H9 (cell line): ENCODE measurements at regions not wholly inside any gene's neighbourhood (a gene's known extent, or its start where the extent isn't known, plus 50 kb on each side); places are given as distances from the start of the nearest gene placed in this dataset.

Source experiments
- DNase-seq: peaks from one replicate; pipeline ENCODE4 v3.0.0-alpha.2; 2017
- H2AFZ ChIP-seq: one replicate; pipeline ENCODE4 v1.6.1; 2013; ENCODE audit warnings: mild to moderate bottlenecking, low read length, control low read depth, moderate library complexity
- H2AK5ac ChIP-seq: 2 replicates; pipeline ENCODE4 v1.6.1; 2013; ENCODE audit warnings: low read length, control low read depth, mixed read lengths; ENCODE audit not compliant: insufficient read length
- H2BK120ac ChIP-seq: one replicate; pipeline ENCODE4 v1.6.1; 2013; ENCODE audit warnings: low read depth, mild to moderate bottlenecking, low read length, control low read depth, inconsistent platforms; ENCODE audit not compliant: poor library complexity, severe bottlenecking
- H2BK12ac ChIP-seq: 2 replicates; pipeline ENCODE4 v1.6.1; 2013; ENCODE audit warnings: low read length, control low read depth, mixed read lengths, low read depth; ENCODE audit not compliant: insufficient read length
- H2BK15ac ChIP-seq: 2 replicates; pipeline ENCODE4 v1.6.1; 2013; ENCODE audit warnings: low read depth, low read length, control low read depth
- H2BK20ac ChIP-seq: one replicate; pipeline ENCODE4 v1.6.1; 2013; ENCODE audit warnings: low read depth, mild to moderate bottlenecking, low read length, control low read depth, inconsistent platforms; ENCODE audit not compliant: poor library complexity, severe bottlenecking
- H2BK5ac ChIP-seq: 2 replicates; pipeline ENCODE4 v1.6.1; 2013; ENCODE audit warnings: low read length, control low read depth, mixed read lengths; ENCODE audit not compliant: insufficient read length
- H3K14ac ChIP-seq: 2 replicates; pipeline ENCODE4 v1.6.1; 2013; ENCODE audit warnings: low read length, control low read depth; ENCODE audit not compliant: insufficient read depth
- H3K18ac ChIP-seq: 2 replicates; pipeline ENCODE4 v1.6.1; 2013; ENCODE audit warnings: low read depth, mild to moderate bottlenecking, mixed read lengths, low read length, control low read depth; ENCODE audit not compliant: insufficient read length
- H3K23ac ChIP-seq: 2 replicates; pipeline ENCODE4 v1.6.1; 2013; ENCODE audit warnings: low read length, control low read depth, mixed read lengths, low read depth; ENCODE audit not compliant: insufficient read length
- H3K23me2 ChIP-seq: 2 replicates; pipeline ENCODE4 v1.6.1; 2013; ENCODE audit warnings: low read depth, mild to moderate bottlenecking, mixed read lengths, low read length, control low read depth; ENCODE audit not compliant: insufficient read length, poor library complexity, severe bottlenecking
- H3K27ac ChIP-seq: 2 replicates; pipeline ENCODE4 v1.5.1; 2013; ENCODE audit warnings: low read length, control low read depth, mixed read lengths, low read depth; ENCODE audit not compliant: insufficient read length
- H3K27me3 ChIP-seq: 2 replicates; pipeline ENCODE4 v1.6.1; 2013; ENCODE audit warnings: low read length, control low read depth, inconsistent platforms; ENCODE audit not compliant: insufficient read depth
- H3K4ac ChIP-seq: 2 replicates; pipeline ENCODE4 v1.6.1; 2013; ENCODE audit warnings: low read depth, mild to moderate bottlenecking, control low read depth, inconsistent platforms, low read length, moderate library complexity
- H3K4me1 ChIP-seq: 2 replicates; pipeline ENCODE4 v1.6.1; 2013; ENCODE audit warnings: low read length, control low read depth, inconsistent platforms; ENCODE audit not compliant: insufficient read depth
- H3K4me2 ChIP-seq: 2 replicates; pipeline ENCODE4 v1.6.1; 2013; ENCODE audit warnings: low read length, control low read depth, mixed read lengths; ENCODE audit not compliant: insufficient read length, insufficient read depth
- H3K56ac ChIP-seq: 2 replicates; pipeline ENCODE4 v1.6.1; 2013; ENCODE audit warnings: low read depth, mild to moderate bottlenecking, mixed read lengths, low read length, control low read depth; ENCODE audit not compliant: insufficient read length
- H3K79me1 ChIP-seq: 2 replicates; pipeline ENCODE4 v1.6.1; 2013; ENCODE audit warnings: low read depth, mild to moderate bottlenecking, moderate library complexity, low read length, control low read depth, inconsistent platforms; ENCODE audit not compliant: insufficient read depth, poor library complexity, severe bottlenecking
- H3K79me2 ChIP-seq: 2 replicates; pipeline ENCODE4 v1.6.1; 2013; ENCODE audit warnings: low read length, control low read depth, inconsistent platforms; ENCODE audit not compliant: insufficient read depth
- H3K9ac ChIP-seq: 2 replicates; pipeline ENCODE4 v1.6.1; 2013; ENCODE audit warnings: low read length, control low read depth, mixed read lengths; ENCODE audit not compliant: insufficient read length; ENCODE audit errors: extremely low read depth
- H3K9me3 ChIP-seq: one replicate; pipeline ENCODE4 v1.6.1; 2013; ENCODE audit warnings: low read depth, low read length, inconsistent platforms; ENCODE audit not compliant: control insufficient read depth
- H3T11ph ChIP-seq: one replicate; pipeline ENCODE4 v1.6.1; 2013; ENCODE audit warnings: mild to moderate bottlenecking, low read length, control low read depth, inconsistent platforms
- H4K20me1 ChIP-seq: one replicate; pipeline ENCODE4 v1.6.1; 2013; ENCODE audit not compliant: control insufficient read depth, insufficient read length, insufficient read depth
- H4K5ac ChIP-seq: 2 replicates; pipeline ENCODE4 v1.6.1; 2013; ENCODE audit warnings: low read depth, mild to moderate bottlenecking, mixed read lengths, low read length, control low read depth; ENCODE audit not compliant: insufficient read length
- H4K8ac ChIP-seq: replicated peaks from 2 replicates; pipeline ENCODE4 v1.6.1; 2013; ENCODE audit warnings: low read length, control low read depth, mixed read lengths, low read depth; ENCODE audit not compliant: insufficient read length
- H4K91ac ChIP-seq: 2 replicates; pipeline ENCODE4 v1.6.1; 2013; ENCODE audit warnings: low read depth, mild to moderate bottlenecking, moderate library complexity, mixed read lengths, low read length, control low read depth; ENCODE audit not compliant: insufficient read length
- H3K27ac Mint-ChIP-seq, 3 experiments: 2 replicates in 2 of 3; 3 replicates in 1 of 3; pipeline ENCODE4 v1.8.0; 2020 to 2021; ENCODE audit warnings: mixed read lengths in 3 of 3, mild to moderate bottlenecking in 1 of 3, moderate library complexity in 1 of 3
- H3K27me3 Mint-ChIP-seq: 2 replicates; pipeline ENCODE4 v1.8.0; 2021; ENCODE audit warnings: low read depth, mild to moderate bottlenecking, moderate library complexity, mixed read lengths
- H3K36me3 Mint-ChIP-seq, 3 experiments: 2 replicates in 2 of 3; 3 replicates in 1 of 3; pipeline ENCODE4 v1.8.0; 2020 to 2021; ENCODE audit warnings: low read depth in 3 of 3, mixed read lengths in 3 of 3; ENCODE audit not compliant: insufficient read depth in 1 of 3
- H3K4me1 Mint-ChIP-seq, 2 experiments: 2 replicates each; pipeline ENCODE4 v1.8.0; 2020; ENCODE audit warnings: mixed read lengths in 2 of 2
- H3K4me3 Mint-ChIP-seq, 2 experiments: 2 replicates in 1 of 2; 3 replicates in 1 of 2; pipeline ENCODE4 v1.8.0; 2020 to 2021; ENCODE audit warnings: mild to moderate bottlenecking in 2 of 2, mixed read lengths in 2 of 2, moderate library complexity in 1 of 2
- H3K9me3 Mint-ChIP-seq, 2 experiments: 2 replicates in 1 of 2; 3 replicates in 1 of 2; pipeline ENCODE4 v1.8.0; 2020; ENCODE audit warnings: mild to moderate bottlenecking in 2 of 2, mixed read lengths in 2 of 2, moderate library complexity in 1 of 2
- TF ChIP-seq, protein P1 (sequence below): fragments of 200-600 bp; sonication (generic); conservative IDR thresholded peaks from 3 replicates; pipeline ENCODE4 v1.8.0; 2021; ENCODE audit warnings: antibody characterized with exemption, mild to moderate bottlenecking

DNA sequence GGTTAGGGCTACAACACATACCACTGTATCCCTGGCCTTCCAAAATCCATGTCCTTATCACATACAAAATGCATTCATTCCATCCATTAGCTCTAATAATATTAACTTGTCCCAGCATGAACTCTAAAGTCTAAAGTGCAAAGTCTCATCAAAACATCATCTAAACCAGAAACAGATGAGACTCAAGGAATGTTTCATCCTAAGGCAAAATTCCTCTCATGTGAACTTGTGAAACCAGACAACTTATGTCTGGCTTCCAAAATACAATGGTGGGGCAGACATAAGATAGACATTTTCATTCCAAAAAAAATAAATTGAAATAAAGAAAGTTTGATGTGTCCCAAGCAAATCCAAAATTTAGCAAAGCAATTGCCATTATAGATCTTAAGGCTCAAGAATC lies 257.4 kb downstream of the HTR1B start:
- no peaks in the 10 kb centered on the region for H4K20me1 ChIP-seq
- H2BK12ac ChIP-seq: no peak overlapping the region
- H3K9me3 ChIP-seq: no peaks in the 10 kb centered on the region
- H2AK5ac ChIP-seq: no peak overlapping the region
- H4K8ac ChIP-seq: no peak overlapping the region
- no peak overlapping the region for H2BK5ac ChIP-seq
- H3K4me1 Mint-ChIP-seq: no peaks in the 10 kb centered on the region
- no peak overlapping the region for H2BK15ac ChIP-seq
- H3T11ph ChIP-seq: no peak overlapping the region
- H3K4me2 ChIP-seq: no peak overlapping the region
- no peak overlapping the region for H3K4ac ChIP-seq
- H3K23me2 ChIP-seq: no peaks in the 10 kb centered on the region
- 0 out of 7 replicates have a peak, but pooled peaks cover 0 to 3% (median 0%) of the 10 kb centered on the region in 3 experiments for H3K36me3 Mint-ChIP-seq
- no peak overlapping the region for H2AFZ ChIP-seq
- no peak overlapping the region for H3K18ac ChIP-seq
- no peak overlapping the region for H3K56ac ChIP-seq
- no peak overlapping the region for H3K14ac ChIP-seq
- no peak overlapping the region for H4K91ac ChIP-seq
- H3K27me3 Mint-ChIP-seq: no peaks in the 10 kb centered on the region
- H3K9me3 Mint-ChIP-seq: peaks cover 2 to 5% of the 10 kb centered on the region in 2 experiments; a peak in 3 of 5 replicates
- H3K27me3 ChIP-seq: no peaks in the 10 kb centered on the region
- H4K5ac ChIP-seq: no peak overlapping the region
- no peak overlapping the region for H3K27ac ChIP-seq
- H3K79me2 ChIP-seq: no peaks in the 10 kb centered on the region
- H3K9ac ChIP-seq: no peak overlapping the region
- H3K79me1 ChIP-seq: no peaks in the 10 kb centered on the region
- no peaks in the 10 kb centered on the region for H3K4me1 ChIP-seq
- TF ChIP-seq, protein P1, sequence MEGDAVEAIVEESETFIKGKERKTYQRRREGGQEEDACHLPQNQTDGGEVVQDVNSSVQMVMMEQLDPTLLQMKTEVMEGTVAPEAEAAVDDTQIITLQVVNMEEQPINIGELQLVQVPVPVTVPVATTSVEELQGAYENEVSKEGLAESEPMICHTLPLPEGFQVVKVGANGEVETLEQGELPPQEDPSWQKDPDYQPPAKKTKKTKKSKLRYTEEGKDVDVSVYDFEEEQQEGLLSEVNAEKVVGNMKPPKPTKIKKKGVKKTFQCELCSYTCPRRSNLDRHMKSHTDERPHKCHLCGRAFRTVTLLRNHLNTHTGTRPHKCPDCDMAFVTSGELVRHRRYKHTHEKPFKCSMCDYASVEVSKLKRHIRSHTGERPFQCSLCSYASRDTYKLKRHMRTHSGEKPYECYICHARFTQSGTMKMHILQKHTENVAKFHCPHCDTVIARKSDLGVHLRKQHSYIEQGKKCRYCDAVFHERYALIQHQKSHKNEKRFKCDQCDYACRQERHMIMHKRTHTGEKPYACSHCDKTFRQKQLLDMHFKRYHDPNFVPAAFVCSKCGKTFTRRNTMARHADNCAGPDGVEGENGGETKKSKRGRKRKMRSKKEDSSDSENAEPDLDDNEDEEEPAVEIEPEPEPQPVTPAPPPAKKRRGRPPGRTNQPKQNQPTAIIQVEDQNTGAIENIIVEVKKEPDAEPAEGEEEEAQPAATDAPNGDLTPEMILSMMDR: no peak
- H3K4me3 Mint-ChIP-seq: no peak overlapping the region
- DNase-seq: no peak
- H3K23ac ChIP-seq: no peak overlapping the region
- no peak overlapping the region for H2BK120ac ChIP-seq
- no peak overlapping the region for H3K27ac Mint-ChIP-seq
- H2BK20ac ChIP-seq: no peak overlapping the region
